ENCODE measurements at regions not wholly inside any gene's neighbourhood (a gene's known extent, or its start where the extent isn't known, plus 50 kb on each side); places are given as distances from the start of the nearest gene placed in this dataset.

- H4K20me1 ChIP-seq (ENCODE audit: insufficient read depth), result no peaks in the 10 kb centered on the region
- no peaks in the 10 kb centered on the region for H3F3A ChIP-seq (ENCODE audit: insufficient read depth, low read length, poor library complexity, severe bottlenecking)
- H3K9ac ChIP-seq (ENCODE audit: low read length), result no peak overlapping the region
- H3K79me2 ChIP-seq (replicated peaks; ENCODE audit: insufficient read depth, low read length), result no peaks in the 10 kb centered on the region
- no peak overlapping the region for H3K27ac ChIP-seq (ENCODE audit: low read length)
- H3K27me3 ChIP-seq (ENCODE audit: insufficient read depth, low read depth, low read length), result no peaks in the 10 kb centered on the region
- H3K4me2 ChIP-seq (ENCODE audit: low read length), result no peak overlapping the region
- no peaks in the 10 kb centered on the region for H3K9me3 ChIP-seq (ENCODE audit: low read length)
- no peaks in the 10 kb centered on the region for H3K36me3 ChIP-seq (ENCODE audit: insufficient read depth, low read length)
- no peak overlapping the region for H3K4me3 ChIP-seq (ENCODE audit: low read length)
- H3K9me2 ChIP-seq (ENCODE audit: insufficient read depth, low read length), result no peaks in the 10 kb centered on the region
- TF ChIP-seq RAD21 (conservative IDR thresholded peaks at IDR 0.05) (no peak), SMC3 (conservative IDR thresholded peaks at IDR 0.05; ENCODE audit: poor library complexity) (no peak), MXI1 (conservative IDR thresholded peaks at IDR 0.05; ENCODE audit: poor library complexity, severe bottlenecking) (no peak)
- no peak overlapping the region for H2AFZ ChIP-seq (ENCODE audit: low read depth, low read length)
Observed at GRCh38 chr17:54235571-54235970, 412.8 kb downstream of the KIF2B start.

- no peak overlapping the region for H3K27ac ChIP-seq (ENCODE audit: low read length)
- no peaks in the 10 kb centered on the region for H3K79me2 ChIP-seq (replicated peaks; ENCODE audit: insufficient read depth, low read length)
- H4K20me1 ChIP-seq (ENCODE audit: insufficient read depth), result no peaks in the 10 kb centered on the region
- TF ChIP-seq RAD21 (conservative IDR thresholded peaks at IDR 0.05) (no peak), EP300 (conservative IDR thresholded peaks at IDR 0.05; ENCODE audit: poor library complexity, severe bottlenecking) (no peak), EZH2 (IDR thresholded peaks at IDR 0.05; ENCODE audit: borderline replicate concordance, insufficient read depth, low read length, poor library complexity, severe bottlenecking) (no peak), TAF1 (IDR thresholded peaks at IDR 0.05; ENCODE audit: low read depth) (no peak), POLR2AphosphoS5 (IDR thresholded peaks at IDR 0.05) (no peak), MXI1 (conservative IDR thresholded peaks at IDR 0.05; ENCODE audit: poor library complexity, severe bottlenecking) (no peak), SMC3 (conservative IDR thresholded peaks at IDR 0.05; ENCODE audit: poor library complexity) (no peak), REST (IDR thresholded peaks at IDR 0.05; ENCODE audit: borderline replicate concordance) (no peak), CTCF (IDR thresholded peaks at IDR 0.05; ENCODE audit: poor library complexity, severe bottlenecking) (no peak)
- H3K27me3 ChIP-seq (ENCODE audit: insufficient read depth, low read depth, low read length), result no peaks in the 10 kb centered on the region
- no peak overlapping the region for H2AFZ ChIP-seq (ENCODE audit: low read depth, low read length)
- no peaks in the 10 kb centered on the region for H3F3A ChIP-seq (ENCODE audit: insufficient read depth, low read length, poor library complexity, severe bottlenecking)
- H3K4me3 ChIP-seq (ENCODE audit: low read length), result no peak overlapping the region
- H3K4me2 ChIP-seq (ENCODE audit: low read length), result no peak overlapping the region
- H3K36me3 ChIP-seq (ENCODE audit: insufficient read depth, low read length), result no peaks in the 10 kb centered on the region
- H3K9me3 ChIP-seq (ENCODE audit: low read length), result no peaks in the 10 kb centered on the region
- H3K9me2 ChIP-seq (ENCODE audit: insufficient read depth, low read length), result no peaks in the 10 kb centered on the region
- H3K9ac ChIP-seq (ENCODE audit: low read length), result no peak overlapping the region
Observed at GRCh38 chr17:54237911-54238515, 415.3 kb downstream of the KIF2B start.
